GM18909 (cell line): ENCODE measurements at regions not wholly inside any gene's neighbourhood (a gene's known extent, or its start where the extent isn't known, plus 50 kb on each side); places are given as distances from the start of the nearest gene placed in this dataset.
"Not testable (repeated sequence)": the region's sequence is repeated elsewhere in the genome, so short reads cannot be mapped to it uniquely, and the experiment has no call there.

Experiments
- ATAC-seq: cut with Tn5 transposase; IDR thresholded peaks from one replicate; pipeline ENCODE4 v1.9.1; 2021; ENCODE audit warnings: mild to moderate bottlenecking; ENCODE audit not compliant: unreplicated experiment, poor library complexity

DNA sequence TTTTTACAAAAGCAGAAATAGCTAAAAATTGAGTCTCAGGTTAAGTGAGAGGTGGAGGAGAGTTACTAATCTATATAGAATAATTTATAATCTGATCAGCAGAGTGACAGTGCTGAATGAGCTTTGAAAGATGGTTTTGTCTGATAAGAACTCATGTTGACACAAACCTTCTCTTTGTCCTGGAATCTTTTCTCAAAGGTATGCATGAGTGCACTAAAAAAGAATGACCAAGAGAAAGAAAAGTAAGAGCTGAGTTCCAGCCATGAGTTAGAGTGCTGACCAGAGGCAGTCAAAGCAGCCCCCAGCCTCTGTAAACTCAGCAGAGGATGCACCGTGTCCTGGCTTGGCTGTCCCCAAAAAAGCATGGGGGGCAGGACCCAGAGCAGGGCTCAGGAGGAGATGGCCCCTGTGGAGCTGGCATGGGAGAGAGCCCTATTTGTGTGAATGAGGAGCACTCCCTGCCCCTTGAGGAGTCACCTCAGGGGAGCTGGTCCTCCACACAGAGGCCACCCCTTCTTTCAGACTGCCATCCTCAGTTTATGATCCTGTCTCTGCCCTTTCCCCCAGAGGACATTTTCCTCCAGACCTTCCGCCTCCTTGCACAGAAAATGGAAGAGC lies 129.8 kb downstream of the SEC23A start:
- ATAC-seq = no peak

GRCh38 chr14:38972511-38972910 lies 130.5 kb downstream of the SEC23A start:
- ATAC-seq = no peak

DNA sequence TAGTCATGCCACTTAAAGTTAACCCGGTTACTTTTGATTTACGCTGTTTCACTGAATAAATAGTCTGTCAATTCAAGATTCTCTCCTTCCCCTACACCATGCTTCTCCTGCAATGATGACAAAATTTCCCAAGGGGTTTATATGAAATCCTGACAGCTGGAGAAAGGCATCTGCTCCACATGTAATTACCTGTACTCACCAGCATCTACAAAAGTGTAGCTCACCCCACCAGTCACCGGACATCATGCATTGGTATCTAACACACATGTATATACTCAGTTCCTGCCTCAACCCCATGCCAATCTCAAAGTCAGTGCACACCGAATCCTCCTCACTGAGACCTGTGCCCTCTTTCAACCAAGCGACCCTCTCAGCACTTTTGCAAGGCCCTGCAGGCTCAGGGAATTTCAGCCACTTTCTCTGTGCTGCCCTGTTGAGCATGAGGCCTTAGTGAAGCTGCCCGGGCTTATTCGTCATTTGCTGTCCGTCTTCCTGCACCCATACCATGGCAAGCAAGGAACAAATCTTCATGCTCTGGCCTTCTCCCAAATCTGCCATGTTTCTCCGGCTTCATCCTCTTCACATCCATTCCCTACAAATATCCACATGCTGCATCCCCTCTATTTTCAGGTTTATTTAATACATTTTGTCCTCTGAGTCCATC lies 131.6 kb downstream of the SEC23A start:
- no peak for ATAC-seq

- no peak for ATAC-seq
Observed at GRCh38 chr14:38964630-38965029, 138.4 kb downstream of the SEC23A start.

- no peak for ATAC-seq
Observed at GRCh38 chr14:38960946-38961531, 142.0 kb downstream of the SEC23A start.

- ATAC-seq = no peak
Observed at GRCh38 chr14:38959021-38959420, 144.0 kb downstream of the SEC23A start.

DNA sequence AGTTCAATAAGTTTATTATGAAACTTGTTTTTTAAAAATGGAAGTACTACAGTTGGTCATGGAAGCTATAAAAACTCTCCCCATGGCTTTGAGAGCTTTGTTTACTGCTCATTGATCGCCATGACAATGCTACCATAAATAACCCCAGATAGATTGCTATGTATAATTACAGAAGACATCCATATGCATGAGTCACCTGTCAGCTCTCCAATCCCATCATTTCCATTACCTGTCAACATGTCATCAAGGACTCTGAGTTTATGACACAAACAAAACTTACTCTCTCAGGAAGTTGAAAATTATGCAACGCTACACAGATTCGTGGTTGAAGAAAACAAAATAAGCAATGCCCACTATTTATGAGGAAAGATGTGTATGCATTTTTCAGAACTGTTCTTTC lies 144.4 kb downstream of the SEC23A start:
- no peak for ATAC-seq

DNA sequence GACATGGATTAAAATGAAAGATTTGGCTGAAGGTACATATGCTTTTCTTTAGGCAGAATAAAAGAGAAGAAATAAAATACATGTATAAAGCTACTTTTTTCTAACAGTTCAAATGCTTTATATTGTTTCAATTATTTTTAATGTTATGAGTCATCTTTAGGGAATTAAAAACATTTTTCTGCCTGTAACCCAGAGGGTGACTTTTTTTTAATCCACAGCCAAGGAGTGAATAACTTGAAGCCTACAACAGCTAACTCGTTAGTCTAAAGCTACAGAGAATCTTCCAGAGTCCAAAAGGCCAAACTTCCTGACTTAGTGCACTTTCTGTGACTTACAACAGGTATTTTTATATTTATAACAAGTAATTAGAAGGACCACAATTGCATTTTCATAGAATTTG lies 151.6 kb downstream of the SEC23A start:
- no peak for ATAC-seq

DNA sequence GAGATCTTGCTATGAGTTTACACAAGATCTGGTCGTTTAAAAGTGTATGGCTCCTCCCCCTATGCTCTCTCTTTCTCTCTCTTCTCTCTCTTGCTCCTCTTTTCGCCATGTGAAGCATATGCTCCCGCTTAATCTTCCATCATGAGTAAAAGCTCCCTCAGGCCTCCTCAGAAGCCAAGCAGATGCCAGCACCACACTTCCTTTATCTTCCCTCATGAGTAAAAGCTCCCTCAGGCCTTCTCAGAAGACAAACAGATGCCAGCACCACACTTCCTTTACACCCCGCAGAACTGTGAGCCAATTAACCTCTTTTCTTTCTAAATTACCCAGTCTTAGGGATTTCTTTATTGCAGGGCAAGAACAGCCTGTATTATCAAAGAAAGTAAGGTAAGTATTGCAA lies 152.4 kb downstream of the SEC23A start:
- no peak for ATAC-seq

- ATAC-seq = no peak
Observed at GRCh38 chr14:38948576-38948975, 154.5 kb downstream of the SEC23A start.

DNA sequence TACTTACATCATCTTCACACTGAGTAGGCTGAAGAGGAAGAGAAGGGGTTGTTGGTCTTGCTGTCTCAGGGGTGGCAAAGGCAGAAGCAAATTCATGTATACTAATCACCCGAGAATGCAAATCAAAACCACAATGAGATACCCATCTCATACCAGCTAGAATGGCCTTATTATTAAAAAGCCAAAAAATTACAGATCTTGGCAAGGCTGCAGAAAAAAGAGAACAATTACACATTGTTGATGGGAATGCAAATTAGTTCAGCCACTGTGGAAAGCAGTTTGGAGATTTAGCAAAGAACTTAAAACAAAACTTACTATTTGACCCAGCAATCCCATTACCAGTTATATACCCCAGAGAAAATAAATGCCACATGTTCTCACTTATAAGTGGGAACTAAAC lies 154.9 kb downstream of the SEC23A start:
- no peak for ATAC-seq

- ATAC-seq = no peak
Observed at GRCh38 chr14:38947343-38947742, 155.7 kb downstream of the SEC23A start.

DNA sequence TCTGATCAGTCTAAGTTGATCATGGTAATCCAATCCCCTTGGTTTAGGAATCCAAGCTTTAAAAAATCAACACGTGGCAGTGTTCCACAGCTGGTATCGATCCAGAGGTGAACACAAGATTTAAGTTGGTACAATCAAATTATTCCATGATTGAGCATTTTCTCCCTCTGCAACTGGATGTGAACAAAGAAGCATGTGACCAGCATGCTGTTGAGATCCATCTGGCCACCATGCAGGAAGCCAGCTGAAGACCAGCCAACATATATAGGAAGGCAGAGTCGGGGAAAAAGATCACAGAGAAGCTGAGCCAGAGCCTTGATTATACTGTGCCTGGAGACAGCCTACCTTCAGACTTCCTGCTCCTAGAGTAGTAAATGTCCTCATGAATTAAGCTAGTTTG lies 158.3 kb downstream of the SEC23A start:
- no peak for ATAC-seq

DNA sequence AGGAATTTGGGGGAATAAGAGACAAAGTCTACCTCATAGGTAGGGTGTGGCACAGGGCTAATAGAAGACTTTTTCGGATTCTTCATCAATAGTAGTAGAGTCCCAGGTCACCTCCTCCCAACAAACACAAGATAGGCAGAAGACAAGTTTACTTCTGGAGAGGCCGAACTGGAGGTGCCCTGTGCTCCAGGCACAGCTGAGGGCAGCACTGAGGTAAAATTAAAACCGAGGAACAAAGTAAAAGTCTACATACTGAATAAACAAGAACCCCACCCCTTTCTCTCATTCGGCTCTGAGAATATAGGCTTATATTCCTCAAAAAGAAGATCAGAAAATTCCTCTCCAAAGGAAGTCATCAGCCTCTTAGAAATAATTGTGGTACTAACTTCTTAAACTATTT lies 161.5 kb downstream of the SEC23A start:
- no peak for ATAC-seq

- not testable (repeated sequence) for ATAC-seq
Observed at GRCh38 chr14:38932653-38933000, 170.4 kb downstream of the SEC23A start.

- no peak for ATAC-seq
Observed at GRCh38 chr14:38931969-38932652, 170.9 kb downstream of the SEC23A start.

GRCh38 chr14:38930898-38931297 lies 172.1 kb downstream of the SEC23A start:
- ATAC-seq = no peak

DNA sequence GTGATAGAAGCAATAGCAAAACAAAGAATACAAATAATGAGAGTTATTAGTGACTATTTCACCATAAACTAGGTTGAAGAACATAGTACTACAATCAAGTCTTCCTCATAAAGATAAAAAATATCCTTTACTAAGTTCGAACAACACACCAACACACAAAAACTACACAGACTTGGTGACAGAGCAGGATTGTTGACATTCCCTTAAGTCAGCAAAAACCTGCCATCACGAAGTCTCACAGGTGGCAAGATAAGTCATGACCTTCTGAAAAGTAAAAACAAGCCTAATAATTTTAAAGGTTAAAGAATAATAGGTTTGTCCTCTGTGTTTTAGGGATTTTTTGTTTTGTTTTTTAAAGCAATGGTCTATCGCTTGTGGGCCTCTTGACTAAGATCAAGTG lies 173.0 kb downstream of the SEC23A start:
- no peak for ATAC-seq

- ATAC-seq = no peak
Observed at GRCh38 chr14:38929416-38929815, 173.6 kb downstream of the SEC23A start.

GRCh38 chr14:38921893-38922292 lies 181.1 kb downstream of the SEC23A start:
- ATAC-seq = not testable (repeated sequence)

DNA sequence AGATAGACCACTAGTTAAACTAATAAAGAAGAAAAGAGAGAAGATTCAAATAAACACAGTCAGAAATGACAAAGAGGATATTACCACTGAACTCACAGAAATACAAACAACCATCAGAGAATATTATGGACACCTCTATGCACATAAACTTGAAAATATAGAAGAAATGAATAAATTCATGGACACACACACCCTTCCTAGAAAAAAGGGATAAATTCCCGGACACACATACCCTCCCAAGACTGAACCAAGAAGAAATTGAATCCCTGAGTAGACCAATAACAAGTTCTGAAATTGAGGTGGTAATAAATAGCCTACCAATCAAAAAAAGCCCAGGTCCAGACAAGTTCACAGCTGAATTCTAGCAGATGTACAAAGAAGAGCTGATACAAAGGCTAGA lies 187.9 kb downstream of the SEC23A start:
- no peak for ATAC-seq
